K562 (cell line): ENCODE measurements at regions not wholly inside any gene's neighbourhood (a gene's known extent, or its start where the extent isn't known, plus 50 kb on each side); places are given as distances from the start of the nearest gene placed in this dataset.

Source experiments
- EZH2 ChIP-seq: IDR thresholded peaks from 2 replicates; pipeline ENCODE4 v1.6.1; 2012; ENCODE audit warnings: low read depth, mild to moderate bottlenecking, inconsistent platforms, low read length, borderline replicate concordance
- MAZ ChIP-seq, 2 experiments: fragments of 450-650 bp in 1 of 2; sonication (generic) in 1 of 2; formaldehyde crosslinking; IDR thresholded peaks in 1 of 2; conservative IDR thresholded peaks in 1 of 2; 2 replicates each; pipeline versions ENCODE4 v1.4.0 to v1.5.0; 2020; ENCODE audit warnings: mild to moderate bottlenecking in 1 of 2, missing genetic modification reagents in 1 of 2
- PCBP1 ChIP-seq: fragments of 200-400 bp; formaldehyde crosslinking; IDR thresholded peaks from 2 replicates; pipeline ENCODE4 v1.6.1; 2018; ENCODE audit warnings: mild to moderate bottlenecking, low read depth, low read length; ENCODE audit not compliant: poor library complexity, severe bottlenecking
- POLR2AphosphoS5 ChIP-seq: IDR thresholded peaks from 2 replicates; pipeline ENCODE4 v1.6.1; 2011; ENCODE audit warnings: mild to moderate bottlenecking, low read depth, low read length, moderate library complexity; ENCODE audit not compliant: control insufficient read depth, insufficient read depth
- RBBP5 ChIP-seq: fragments of 200-600 bp; sonication (generic); IDR thresholded peaks from 2 replicates; pipeline ENCODE4 v1.6.1; 2012; ENCODE audit warnings: borderline replicate concordance, mild to moderate bottlenecking, low read length, control low read depth, inconsistent platforms; ENCODE audit not compliant: insufficient read depth, poor library complexity, severe bottlenecking
- TBL1XR1 ChIP-seq, 2 experiments: IDR thresholded peaks; 2 replicates each; pipeline ENCODE4 v1.6.1; 2012; ENCODE audit warnings: improper control_type of control experiment in 2 of 2, low read length in 2 of 2, mild to moderate bottlenecking in 1 of 2
- ZKSCAN1 ChIP-seq: fragments of 150-350 bp; IDR thresholded peaks from 2 replicates; pipeline ENCODE4 v1.6.1; 2016; ENCODE audit warnings: low read depth, low read length
- TF ChIP-seq, protein P1 (sequence below): sonication (generic); formaldehyde crosslinking; IDR thresholded peaks from 2 replicates; pipeline ENCODE4 v1.5.0; 2020; ENCODE audit warnings: missing genetic modification reagents
- TF ChIP-seq, protein P2 (sequence below), 3 experiments: IDR thresholded peaks in 2 of 3; conservative IDR thresholded peaks in 1 of 3; 2 replicates each; pipeline ENCODE4 v1.5.1; 2011 to 2012; ENCODE audit warnings: low read length in 3 of 3, mild to moderate bottlenecking in 3 of 3, control low read depth in 2 of 3, improper control_type of control experiment in 1 of 3, inconsistent platforms in 1 of 3, low read depth in 1 of 3, mixed read lengths in 1 of 3, moderate library complexity in 1 of 3; ENCODE audit not compliant: insufficient read depth in 2 of 3

DNA sequence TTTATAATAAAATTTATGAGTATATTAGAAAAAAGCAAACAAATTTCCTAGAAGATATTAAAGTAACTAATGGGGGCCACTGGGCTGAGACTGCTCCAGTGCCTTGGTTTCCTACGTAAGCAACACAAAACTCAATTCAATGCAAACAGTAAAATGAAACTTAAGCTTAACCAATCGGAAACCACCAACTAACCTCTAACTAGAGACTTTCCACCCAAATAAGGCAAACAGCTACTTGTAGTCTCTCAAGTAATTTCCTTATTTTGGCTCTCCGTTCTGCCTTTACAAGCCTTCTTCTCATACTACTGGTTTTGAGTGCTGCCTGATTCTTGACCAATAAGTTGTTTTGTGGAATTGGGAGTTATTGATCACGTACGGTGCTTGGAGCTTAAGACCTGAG, 167.3 kb upstream of the VEGFC start:
- TF ChIP-seq PCBP1: no peak
- no peak for TF ChIP-seq ZKSCAN1
- TF ChIP-seq, protein P1, sequence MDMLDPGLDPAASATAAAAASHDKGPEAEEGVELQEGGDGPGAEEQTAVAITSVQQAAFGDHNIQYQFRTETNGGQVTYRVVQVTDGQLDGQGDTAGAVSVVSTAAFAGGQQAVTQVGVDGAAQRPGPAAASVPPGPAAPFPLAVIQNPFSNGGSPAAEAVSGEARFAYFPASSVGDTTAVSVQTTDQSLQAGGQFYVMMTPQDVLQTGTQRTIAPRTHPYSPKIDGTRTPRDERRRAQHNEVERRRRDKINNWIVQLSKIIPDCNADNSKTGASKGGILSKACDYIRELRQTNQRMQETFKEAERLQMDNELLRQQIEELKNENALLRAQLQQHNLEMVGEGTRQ (CRISPR knock-in tag): no peak
- no peak for TF ChIP-seq TBL1XR1 (IDR thresholded peaks at IDR 0.05; ENCODE audit: low read length in 2 of 2)
- no peak for TF ChIP-seq MAZ (CRISPR knock-in tag; conservative IDR thresholded peaks at IDR 0.05 in 1 of 2, IDR thresholded peaks at IDR 0.05 in 1 of 2)
- TF ChIP-seq POLR2AphosphoS5: no peak
- TF ChIP-seq RBBP5: no peak
- TF ChIP-seq, protein P2, sequence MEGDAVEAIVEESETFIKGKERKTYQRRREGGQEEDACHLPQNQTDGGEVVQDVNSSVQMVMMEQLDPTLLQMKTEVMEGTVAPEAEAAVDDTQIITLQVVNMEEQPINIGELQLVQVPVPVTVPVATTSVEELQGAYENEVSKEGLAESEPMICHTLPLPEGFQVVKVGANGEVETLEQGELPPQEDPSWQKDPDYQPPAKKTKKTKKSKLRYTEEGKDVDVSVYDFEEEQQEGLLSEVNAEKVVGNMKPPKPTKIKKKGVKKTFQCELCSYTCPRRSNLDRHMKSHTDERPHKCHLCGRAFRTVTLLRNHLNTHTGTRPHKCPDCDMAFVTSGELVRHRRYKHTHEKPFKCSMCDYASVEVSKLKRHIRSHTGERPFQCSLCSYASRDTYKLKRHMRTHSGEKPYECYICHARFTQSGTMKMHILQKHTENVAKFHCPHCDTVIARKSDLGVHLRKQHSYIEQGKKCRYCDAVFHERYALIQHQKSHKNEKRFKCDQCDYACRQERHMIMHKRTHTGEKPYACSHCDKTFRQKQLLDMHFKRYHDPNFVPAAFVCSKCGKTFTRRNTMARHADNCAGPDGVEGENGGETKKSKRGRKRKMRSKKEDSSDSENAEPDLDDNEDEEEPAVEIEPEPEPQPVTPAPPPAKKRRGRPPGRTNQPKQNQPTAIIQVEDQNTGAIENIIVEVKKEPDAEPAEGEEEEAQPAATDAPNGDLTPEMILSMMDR (IDR thresholded peaks at IDR 0.05 in 2 of 3, conservative IDR thresholded peaks at IDR 0.05 in 1 of 3; ENCODE audit: insufficient read depth in 2 of 3, low read depth in 1 of 3, low read length in 3 of 3): no peak
- TF ChIP-seq EZH2: no peak
